K562 (cell line): ENCODE measurements at regions not wholly inside any gene's neighbourhood (a gene's known extent, or its start where the extent isn't known, plus 50 kb on each side); places are given as distances from the start of the nearest gene placed in this dataset.

Experiments used
- ATAC-seq: fragments of 200-7000 bp; cut with Tn5 transposase; 3 replicates; pipeline ENCODE4 v1.9.1; 2020; ENCODE audit warnings: moderate library complexity
- BruUV-seq: library from RNA; stranded (reverse); fragments of 400-500 nt; replicated peaks from 2 replicates; lab custom pipeline; 2021; lab: Mats Ljungman, UMichigan
- CTCF ChIA-PET: fragments of 300-600 bp; formaldehyde crosslinking; extraction: SDS; loops from one replicate; lab custom pipeline; 2021; ENCODE audit warnings: low intra/inter-chr PET ratio; lab: Yijun Ruan, JAX
- POLR2A ChIA-PET: fragments of 300-600, 350-650 bp; sonication (Branson Sonifier 250); formaldehyde crosslinking; extraction: SDS; loops from one replicate; lab custom pipeline; 2021; ENCODE audit warnings: antibody characterized with exemption, inconsistent platforms; lab: Yijun Ruan, JAX
- DNase-seq, 4 experiments: peaks; one replicate each; pipeline versions ENCODE4 v3.0.0 to v3.0.0-alpha.2; 2011 to 2018; ENCODE audit warnings: low spot score in 3 of 4, mixed read lengths in 3 of 4; ENCODE audit errors: extremely low read depth in 1 of 4
- FAIRE-seq: peaks from 2 replicates; lab custom pipeline; 2011; peaks lifted over from hg19 to GRCh38; lab: Jason Lieb, UNC
- H2AFZ ChIP-seq: 2 replicates; pipeline ENCODE4 v1.6.0; 2011; ENCODE audit warnings: low read depth, low read length, control low read depth, inconsistent platforms
- H3K27ac ChIP-seq: fragments of 200-600 bp; 3 replicates; pipeline ENCODE4 v1.8.0; 2011; ENCODE audit warnings: low read depth, mild to moderate bottlenecking, control low read depth, inconsistent platforms, low read length, moderate library complexity, mixed read lengths; ENCODE audit errors: extremely low read depth
- H3K27me3 ChIP-seq, 2 experiments: fragments of 300-600 bp in 1 of 2; 2 replicates in 1 of 2; 3 replicates in 1 of 2; pipeline versions ENCODE4 v1.6.0 to v1.8.0; 2011; ENCODE audit warnings: inconsistent platforms in 2 of 2, low read length in 2 of 2, mild to moderate bottlenecking in 1 of 2, mixed read lengths in 1 of 2, moderate library complexity in 1 of 2; ENCODE audit not compliant: control insufficient read depth in 2 of 2, insufficient read depth in 2 of 2
- H3K36me3 ChIP-seq: fragments of 300-600 bp; 3 replicates; pipeline ENCODE4 v1.8.0; 2011; ENCODE audit warnings: mild to moderate bottlenecking, low read length, inconsistent platforms; ENCODE audit not compliant: control insufficient read depth, insufficient read depth
- H3K4me1 ChIP-seq, 2 experiments: fragments of 200-600 bp in 1 of 2; replicated peaks in 1 of 2; 2 replicates in 1 of 2; 3 replicates in 1 of 2; pipeline versions ENCODE4 v1.5.1 to v1.8.0; 2011; ENCODE audit warnings: inconsistent platforms in 2 of 2, low read length in 2 of 2, mild to moderate bottlenecking in 1 of 2, mixed read lengths in 1 of 2, moderate library complexity in 1 of 2; ENCODE audit not compliant: control insufficient read depth in 2 of 2, insufficient read depth in 2 of 2
- H3K4me2 ChIP-seq: 2 replicates; pipeline ENCODE4 v1.6.1; 2011; ENCODE audit warnings: low read length, control low read depth, inconsistent platforms, mixed read lengths; ENCODE audit not compliant: insufficient read depth
- H3K4me3 ChIP-seq: fragments of 200-600 bp; sonication (generic), shearing (Covaris generic); 2 replicates; pipeline ENCODE4 v1.5.1; 2016; ENCODE audit warnings: control low read depth, inconsistent platforms
- H3K79me2 ChIP-seq: fragments of 200-600 bp; 3 replicates; pipeline ENCODE4 v1.8.0; 2011; ENCODE audit warnings: low read length, inconsistent platforms; ENCODE audit not compliant: control insufficient read depth, insufficient read depth
- H3K9ac ChIP-seq, 2 experiments: 2 replicates each; pipeline versions ENCODE4 v1.6.0 to v1.6.1; 2011; ENCODE audit warnings: low read depth in 2 of 2, low read length in 2 of 2, control low read depth in 1 of 2, inconsistent platforms in 1 of 2, mild to moderate bottlenecking in 1 of 2, mixed read lengths in 1 of 2; ENCODE audit not compliant: insufficient read depth in 1 of 2
- H3K9me1 ChIP-seq: one replicate; pipeline ENCODE4 v1.6.0; 2011; ENCODE audit warnings: inconsistent platforms, mild to moderate bottlenecking, low read length, moderate library complexity; ENCODE audit not compliant: control insufficient read depth, insufficient read depth
- H3K9me3 ChIP-seq: replicated peaks from 2 replicates; pipeline ENCODE4 v1.5.1; 2011; ENCODE audit warnings: low read depth, low read length, inconsistent platforms; ENCODE audit not compliant: control insufficient read depth, insufficient read depth
- H4K20me1 ChIP-seq: replicated peaks from 2 replicates; pipeline ENCODE4 v1.6.1; 2011; ENCODE audit warnings: low read length, inconsistent platforms, mixed read lengths; ENCODE audit not compliant: control insufficient read depth, insufficient read depth
- BDP1 ChIP-seq: IDR thresholded peaks from 3 replicates; pipeline ENCODE4 v1.6.1; 2011; ENCODE audit not compliant: insufficient read length, insufficient read depth
- CHD1 ChIP-seq: fragments of 200-600 bp; sonication (generic); IDR thresholded peaks from one replicate; pipeline ENCODE4 v1.6.1; 2012; ENCODE audit warnings: mild to moderate bottlenecking, moderate library complexity, low read length, inconsistent platforms
- CREB3 ChIP-seq: fragments of 450-650 bp; conservative IDR thresholded peaks from 2 replicates; pipeline ENCODE4 v1.6.1; 2016; ENCODE audit warnings: missing genetic modification characterization, low read depth, mild to moderate bottlenecking, missing compliant biosample characterization, moderate library complexity
- CSDE1 ChIP-seq, 2 experiments: fragments of 450-650 bp; IDR thresholded peaks; 2 replicates each; pipeline ENCODE4 v1.6.1; 2016; ENCODE audit warnings: mild to moderate bottlenecking in 1 of 2
- CXXC5 ChIP-seq: fragments of 250-450 bp; sonication (Bioruptor Pico); IDR thresholded peaks from 2 replicates; pipeline ENCODE4 v1.8.0; 2022; ENCODE audit warnings: inconsistent platforms, mild to moderate bottlenecking, moderate library complexity
- EWSR1 ChIP-seq: fragments of 450-650 bp; IDR thresholded peaks from 2 replicates; pipeline ENCODE4 v1.6.1; 2018; ENCODE audit warnings: borderline replicate concordance, mild to moderate bottlenecking, low read depth, moderate library complexity; ENCODE audit not compliant: partially characterized antibody
- FOSL1 ChIP-seq: fragments of 200-800 bp; sonication (Bioruptor generic); conservative IDR thresholded peaks from 2 replicates; pipeline ENCODE4 v1.6.1; 2016; ENCODE audit warnings: missing genetic modification characterization, missing compliant biosample characterization
- HDAC8 ChIP-seq: fragments of 450-650 bp; IDR thresholded peaks from 2 replicates; pipeline ENCODE4 v1.6.1; 2016; ENCODE audit warnings: mild to moderate bottlenecking, missing genetic modification characterization, moderate library complexity, missing compliant biosample characterization
- JUNB ChIP-seq: fragments of 450-650 bp; formaldehyde crosslinking; conservative IDR thresholded peaks from 2 replicates; pipeline ENCODE4 v1.4.0; 2020; ENCODE audit warnings: mild to moderate bottlenecking
- LEF1 ChIP-seq: fragments of 450-650 bp; IDR thresholded peaks from 2 replicates; pipeline ENCODE4 v1.6.1; 2016; ENCODE audit warnings: mild to moderate bottlenecking
- MNT ChIP-seq, 2 experiments: fragments of 450-650 bp; conservative IDR thresholded peaks; 2 replicates each; pipeline ENCODE4 v1.6.1; 2017; ENCODE audit warnings: mild to moderate bottlenecking in 2 of 2, moderate library complexity in 2 of 2
- RFX5 ChIP-seq: IDR thresholded peaks from 2 replicates; pipeline ENCODE4 v1.6.1; 2011; ENCODE audit warnings: low read depth, mild to moderate bottlenecking, improper control_type of control experiment, low read length
- SRF ChIP-seq, 2 experiments: fragments of 250-450, 450-650 bp in 1 of 2; sonication (Bioruptor Pico) in 1 of 2; sonication (generic) in 1 of 2; formaldehyde crosslinking; IDR thresholded peaks; 2 replicates each; pipeline versions ENCODE4 v1.5.0 to v1.5.1; 2020 to 2022; ENCODE audit warnings: mild to moderate bottlenecking in 1 of 2, missing genetic modification reagents in 1 of 2
- TCFL5 ChIP-seq: fragments of 250-450 bp; sonication (Bioruptor Pico); conservative IDR thresholded peaks from 2 replicates; pipeline ENCODE4 v1.6.1; 2021; ENCODE audit warnings: mild to moderate bottlenecking, moderate library complexity, matching md5 sums
- ZFP91 ChIP-seq: sonication (generic); formaldehyde crosslinking; IDR thresholded peaks from 2 replicates; pipeline ENCODE4 v1.8.0; 2022; ENCODE audit warnings: mild to moderate bottlenecking, missing genetic modification reagents
- ZNF57 ChIP-seq: fragments of 450-650 bp; formaldehyde crosslinking; IDR thresholded peaks from 2 replicates; pipeline ENCODE4 v1.4.0; 2020; ENCODE audit warnings: mild to moderate bottlenecking, moderate library complexity
- ZNF644 ChIP-seq: fragments of 200-800 bp; sonication (Bioruptor generic); IDR thresholded peaks from 2 replicates; pipeline ENCODE4 v1.6.1; 2016; ENCODE audit warnings: low read depth, missing genetic modification characterization, missing compliant biosample characterization
- WGBS: fragments of 100-300 bp; shearing (Covaris generic); methylation state at CpG from one replicate; pipeline ENCODE4 v1.1.6; 2016; ENCODE audit warnings: low coverage, mixed read lengths; ENCODE audit not compliant: insufficient coverage; ENCODE audit errors: missing lambda C conversion rate; 5-methylcytosine and 5-hydroxymethylcytosine counted together
- in situ Hi-C: fragments of 300-500 bp; cut with MboI; formaldehyde crosslinking; loops from 4 replicates; pipeline ENCODE4 v1.15.0; 2018; ENCODE audit warnings: inconsistent platforms, mixed read lengths
- intact Hi-C: fragments of 100-400 bp; cut with micrococcal nuclease; formaldehyde crosslinking; loops from 2 replicates; pipeline ENCODE4 v1.14.2; 2022

GRCh38 chr13:63629591-63629990 lies 2213.9 kb upstream of the PCDH20 start:
- ATAC-seq, result no peak
- BruUV-seq, result no TSS peak
- CTCF ChIA-PET, result no interaction called here
- POLR2A ChIA-PET, result no interaction called here
- H3K9me3 ChIP-seq, result no peaks in the 10 kb centered on the region
- H3K79me2 ChIP-seq, result no peaks in the 10 kb centered on the region
- in situ Hi-C loops, result no loop called here
- WGBS, result 0% methylated on average over 2 of the region's 2 CpGs
- intact Hi-C loops, result no loop called here
- H3K4me2 ChIP-seq, result no peak overlapping the region
- no peak overlapping the region for H3K9ac ChIP-seq
- no peaks in the 10 kb centered on the region for H3K9me1 ChIP-seq
- no peak for FAIRE-seq
- no peaks in the 10 kb centered on the region for H4K20me1 ChIP-seq
- H3K4me3 ChIP-seq, result no peak overlapping the region
- no peaks in the 10 kb centered on the region for H3K27me3 ChIP-seq
- H3K27ac ChIP-seq, result no peak overlapping the region
- H2AFZ ChIP-seq, result no peak overlapping the region
- DNase-seq, result no peak
- no peaks in the 10 kb centered on the region for H3K36me3 ChIP-seq
- H3K4me1 ChIP-seq, result no peaks in the 10 kb centered on the region
- TF ChIP-seq TCFL5, result no peak
- TF ChIP-seq LEF1, result no peak
- TF ChIP-seq CREB3 (tag), result no peak
- TF ChIP-seq SRF (CRISPR knock-in tag; IDR thresholded peaks at IDR 0.05), result no peak
- no peak for TF ChIP-seq CSDE1 (IDR thresholded peaks at IDR 0.05)
- no peak for TF ChIP-seq CHD1
- no peak for TF ChIP-seq MNT (conservative IDR thresholded peaks at IDR 0.05)
- no peak for TF ChIP-seq FOSL1 (tag)
- no peak for TF ChIP-seq HDAC8 (tag)
- no peak for TF ChIP-seq ZFP91 (CRISPR knock-in tag)
- no peak for TF ChIP-seq BDP1
- TF ChIP-seq JUNB (CRISPR knock-in tag), result no peak
- TF ChIP-seq RFX5, result no peak
- no peak for TF ChIP-seq ZNF57 (CRISPR knock-in tag)
- TF ChIP-seq ZNF644 (tag), result no peak
- no peak for TF ChIP-seq EWSR1
- TF ChIP-seq CXXC5, result no peak
